ENCODE measurements at regions not wholly inside any gene's neighbourhood (a gene's known extent, or its start where the extent isn't known, plus 50 kb on each side); places are given as distances from the start of the nearest gene placed in this dataset.

DNA sequence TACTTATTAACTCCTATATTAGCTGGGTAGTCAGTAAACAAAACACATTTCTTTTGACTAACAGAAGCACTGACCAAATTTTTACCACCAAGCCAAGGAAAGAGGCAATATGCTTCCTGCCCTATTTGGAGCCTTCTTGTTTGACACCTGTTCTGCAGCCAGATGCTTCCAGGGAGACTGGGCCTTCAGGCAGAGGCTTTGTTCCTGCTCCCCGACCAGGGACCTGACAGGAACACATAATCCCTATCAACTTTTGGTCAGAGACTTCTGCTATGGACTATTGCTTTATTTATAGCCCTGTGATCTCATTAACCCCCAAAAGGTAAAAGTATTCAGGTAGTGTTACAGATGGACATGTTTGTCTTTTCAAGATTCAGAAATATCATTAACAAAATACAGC is 541.3 kb downstream of the NTRK3 start:
- TF ChIP-seq, protein P1, sequence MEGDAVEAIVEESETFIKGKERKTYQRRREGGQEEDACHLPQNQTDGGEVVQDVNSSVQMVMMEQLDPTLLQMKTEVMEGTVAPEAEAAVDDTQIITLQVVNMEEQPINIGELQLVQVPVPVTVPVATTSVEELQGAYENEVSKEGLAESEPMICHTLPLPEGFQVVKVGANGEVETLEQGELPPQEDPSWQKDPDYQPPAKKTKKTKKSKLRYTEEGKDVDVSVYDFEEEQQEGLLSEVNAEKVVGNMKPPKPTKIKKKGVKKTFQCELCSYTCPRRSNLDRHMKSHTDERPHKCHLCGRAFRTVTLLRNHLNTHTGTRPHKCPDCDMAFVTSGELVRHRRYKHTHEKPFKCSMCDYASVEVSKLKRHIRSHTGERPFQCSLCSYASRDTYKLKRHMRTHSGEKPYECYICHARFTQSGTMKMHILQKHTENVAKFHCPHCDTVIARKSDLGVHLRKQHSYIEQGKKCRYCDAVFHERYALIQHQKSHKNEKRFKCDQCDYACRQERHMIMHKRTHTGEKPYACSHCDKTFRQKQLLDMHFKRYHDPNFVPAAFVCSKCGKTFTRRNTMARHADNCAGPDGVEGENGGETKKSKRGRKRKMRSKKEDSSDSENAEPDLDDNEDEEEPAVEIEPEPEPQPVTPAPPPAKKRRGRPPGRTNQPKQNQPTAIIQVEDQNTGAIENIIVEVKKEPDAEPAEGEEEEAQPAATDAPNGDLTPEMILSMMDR (IDR thresholded peaks at IDR 0.05; ENCODE audit: insufficient read depth, low read length) = no peak
- TF ChIP-seq, protein P2, sequence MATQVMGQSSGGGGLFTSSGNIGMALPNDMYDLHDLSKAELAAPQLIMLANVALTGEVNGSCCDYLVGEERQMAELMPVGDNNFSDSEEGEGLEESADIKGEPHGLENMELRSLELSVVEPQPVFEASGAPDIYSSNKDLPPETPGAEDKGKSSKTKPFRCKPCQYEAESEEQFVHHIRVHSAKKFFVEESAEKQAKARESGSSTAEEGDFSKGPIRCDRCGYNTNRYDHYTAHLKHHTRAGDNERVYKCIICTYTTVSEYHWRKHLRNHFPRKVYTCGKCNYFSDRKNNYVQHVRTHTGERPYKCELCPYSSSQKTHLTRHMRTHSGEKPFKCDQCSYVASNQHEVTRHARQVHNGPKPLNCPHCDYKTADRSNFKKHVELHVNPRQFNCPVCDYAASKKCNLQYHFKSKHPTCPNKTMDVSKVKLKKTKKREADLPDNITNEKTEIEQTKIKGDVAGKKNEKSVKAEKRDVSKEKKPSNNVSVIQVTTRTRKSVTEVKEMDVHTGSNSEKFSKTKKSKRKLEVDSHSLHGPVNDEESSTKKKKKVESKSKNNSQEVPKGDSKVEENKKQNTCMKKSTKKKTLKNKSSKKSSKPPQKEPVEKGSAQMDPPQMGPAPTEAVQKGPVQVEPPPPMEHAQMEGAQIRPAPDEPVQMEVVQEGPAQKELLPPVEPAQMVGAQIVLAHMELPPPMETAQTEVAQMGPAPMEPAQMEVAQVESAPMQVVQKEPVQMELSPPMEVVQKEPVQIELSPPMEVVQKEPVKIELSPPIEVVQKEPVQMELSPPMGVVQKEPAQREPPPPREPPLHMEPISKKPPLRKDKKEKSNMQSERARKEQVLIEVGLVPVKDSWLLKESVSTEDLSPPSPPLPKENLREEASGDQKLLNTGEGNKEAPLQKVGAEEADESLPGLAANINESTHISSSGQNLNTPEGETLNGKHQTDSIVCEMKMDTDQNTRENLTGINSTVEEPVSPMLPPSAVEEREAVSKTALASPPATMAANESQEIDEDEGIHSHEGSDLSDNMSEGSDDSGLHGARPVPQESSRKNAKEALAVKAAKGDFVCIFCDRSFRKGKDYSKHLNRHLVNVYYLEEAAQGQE (IDR thresholded peaks at IDR 0.05; ENCODE audit: insufficient replicate concordance, low read depth) = no peak
- TF ChIP-seq POLR2AphosphoS5 (IDR thresholded peaks at IDR 0.05; ENCODE audit: low read depth) = no peak

Data from HL-60 (cell line).